Activated CD8-positive, alpha-beta T cell treated with anti-CD3 and anti-CD28 coated beads, Interleukin-2, amount 10 ng/mL, durations not matched to agents 7 days and 5 days (primary cell): ENCODE measurements at regions not wholly inside any gene's neighbourhood (a gene's known extent, or its start where the extent isn't known, plus 50 kb on each side); places are given as distances from the start of the nearest gene placed in this dataset.

Experiments
- ATAC-seq: fragments of 150-1000 bp; cut with Tn5 transposase; one replicate; pipeline ENCODE4 v1.10.0; 2021; ENCODE audit warnings: moderate library complexity
- CTCF ChIA-PET: fragments of 350-600 bp; sonication (Branson Sonifier 250); formaldehyde crosslinking; loops from one replicate; lab custom pipeline; 2021; ENCODE audit warnings: antibody characterized with exemption; lab: Charles Lee
- POLR2A ChIA-PET: fragments of 350-600 bp; sonication (Branson Sonifier 250); formaldehyde crosslinking; loops from one replicate; lab custom pipeline; 2021; ENCODE audit warnings: antibody characterized with exemption; lab: Charles Lee
- DNase-seq: peaks from one replicate; pipeline ENCODE4 v3.0.0-alpha.2; 2020
- H3K27ac Mint-ChIP-seq: one replicate; pipeline ENCODE4 v1.8.0; 2021; ENCODE audit warnings: mild to moderate bottlenecking, mixed read lengths
- H3K27me3 Mint-ChIP-seq: one replicate; pipeline ENCODE4 v1.8.0; 2021; ENCODE audit warnings: low read depth, mixed read lengths
- H3K36me3 Mint-ChIP-seq: one replicate; pipeline ENCODE4 v1.8.0; 2021; ENCODE audit warnings: low read depth, mixed read lengths
- H3K4me1 Mint-ChIP-seq: one replicate; pipeline ENCODE4 v1.8.0; 2021; ENCODE audit warnings: low read depth, mixed read lengths
- H3K4me3 Mint-ChIP-seq: one replicate; pipeline ENCODE4 v1.8.0; 2021; ENCODE audit warnings: mild to moderate bottlenecking, mixed read lengths
- H3K9me3 Mint-ChIP-seq: one replicate; pipeline ENCODE4 v1.8.0; 2022; ENCODE audit warnings: mixed read lengths; ENCODE audit not compliant: insufficient read depth

GRCh38 chr15:96002890-96003859 lies 327.3 kb upstream of the NR2F2 start:
- Mint-ChIP-seq H3K27me3 (peaks cover 44% of the 10 kb centered on the region), H3K36me3 (no peaks in the 10 kb centered on the region), H3K27ac (no peak overlapping the region), H3K9me3 (no peaks in the 10 kb centered on the region), H3K4me3 (no peak overlapping the region), H3K4me1 (no peaks in the 10 kb centered on the region)
- ChIA-PET CTCF (interaction anchor here (1.4 kb wide), 1 partner anchor 45 kb away, joined by 3 read pairs; no protein-coding TSS in a partner anchor), POLR2A (no interaction called here)
- ATAC-seq (no peak), DNase-seq (no peak)

- Mint-ChIP-seq H3K36me3 (no peaks in the 10 kb centered on the region), H3K4me3 (no peak overlapping the region), H3K9me3 (no peaks in the 10 kb centered on the region), H3K4me1 (no peaks in the 10 kb centered on the region), H3K27ac (no peak overlapping the region), H3K27me3 (peaks cover 35% of the 10 kb centered on the region)
- DNase-seq (no peak), ATAC-seq (no peak)
- POLR2A ChIA-PET, result no interaction called here
- CTCF ChIA-PET, result no interaction called here
These were observed 324.6 kb upstream of the NR2F2 start for GRCh38 chr15:96005906-96006305.

DNA sequence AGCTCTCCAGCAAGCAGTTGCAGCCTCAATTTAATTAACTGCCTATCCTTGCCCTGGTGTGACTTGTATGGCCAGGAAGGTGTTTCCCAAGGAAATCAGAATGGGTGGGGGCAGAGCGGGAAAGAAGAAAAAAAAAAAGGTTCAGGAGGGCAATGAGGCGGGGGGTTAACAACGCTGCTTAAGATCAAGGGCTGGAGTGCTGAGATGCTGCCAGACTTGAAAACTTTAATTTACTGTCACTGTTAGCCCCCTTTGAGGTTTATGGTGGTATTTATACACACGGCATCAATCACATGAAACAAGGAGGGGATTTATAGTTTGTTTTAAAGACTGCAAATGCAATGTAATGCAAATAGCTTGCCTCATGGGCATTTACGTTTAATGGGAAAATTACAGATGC lies 319.4 kb upstream of the NR2F2 start:
- H3K9me3 Mint-ChIP-seq, result peaks cover 5% of the 10 kb centered on the region
- H3K27me3 Mint-ChIP-seq, result peaks cover 26% of the 10 kb centered on the region
- no peak overlapping the region for H3K4me3 Mint-ChIP-seq
- no peak overlapping the region for H3K27ac Mint-ChIP-seq
- POLR2A ChIA-PET, result no interaction called here
- H3K4me1 Mint-ChIP-seq, result no peaks in the 10 kb centered on the region
- CTCF ChIA-PET, result no interaction called here
- no peak for ATAC-seq
- no peaks in the 10 kb centered on the region for H3K36me3 Mint-ChIP-seq
- no peak for DNase-seq

- Mint-ChIP-seq H3K9me3 (peaks cover 5% of the 10 kb centered on the region), H3K27me3 (peaks cover 10% of the 10 kb centered on the region), H3K4me3 (no peak overlapping the region), H3K4me1 (no peaks in the 10 kb centered on the region), H3K36me3 (no peaks in the 10 kb centered on the region), H3K27ac (no peak overlapping the region)
- ChIA-PET CTCF (no interaction called here), POLR2A (interaction anchor here (0.6 kb wide), 1 partner anchor 280 kb away, joined by 3 read pairs; no protein-coding TSS in a partner anchor)
- DNase-seq (no peak), ATAC-seq (no peak)
These were observed 315.6 kb upstream of the NR2F2 start for GRCh38 chr15:96014939-96015338.

DNA sequence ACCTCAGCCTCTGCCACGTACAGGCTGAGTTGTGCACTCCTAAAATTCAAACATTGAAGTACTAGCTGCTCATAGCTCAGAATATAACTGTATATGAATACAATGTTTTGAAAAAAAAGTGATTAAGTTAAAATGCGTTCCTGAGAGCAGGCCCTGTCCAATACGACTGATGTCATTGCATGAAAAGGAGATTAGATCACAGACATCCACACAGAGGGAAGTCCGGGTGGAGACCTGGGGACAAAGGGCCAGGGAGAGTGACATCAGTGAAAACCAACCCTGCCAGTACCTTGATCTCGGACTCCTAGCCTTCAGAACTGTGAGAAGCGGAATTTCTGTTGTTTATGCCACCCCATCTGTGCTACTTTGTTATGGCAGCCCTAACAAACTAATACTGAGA lies 311.4 kb upstream of the NR2F2 start:
- no peak overlapping the region for H3K27ac Mint-ChIP-seq
- H3K4me1 Mint-ChIP-seq, result no peaks in the 10 kb centered on the region
- peaks cover 2% of the 10 kb centered on the region for H3K27me3 Mint-ChIP-seq
- no peak for ATAC-seq
- ChIA-PET CTCF (no interaction called here), POLR2A (no interaction called here)
- no peaks in the 10 kb centered on the region for H3K36me3 Mint-ChIP-seq
- no peak for DNase-seq
- H3K9me3 Mint-ChIP-seq, result no peaks in the 10 kb centered on the region
- no peak overlapping the region for H3K4me3 Mint-ChIP-seq

DNA sequence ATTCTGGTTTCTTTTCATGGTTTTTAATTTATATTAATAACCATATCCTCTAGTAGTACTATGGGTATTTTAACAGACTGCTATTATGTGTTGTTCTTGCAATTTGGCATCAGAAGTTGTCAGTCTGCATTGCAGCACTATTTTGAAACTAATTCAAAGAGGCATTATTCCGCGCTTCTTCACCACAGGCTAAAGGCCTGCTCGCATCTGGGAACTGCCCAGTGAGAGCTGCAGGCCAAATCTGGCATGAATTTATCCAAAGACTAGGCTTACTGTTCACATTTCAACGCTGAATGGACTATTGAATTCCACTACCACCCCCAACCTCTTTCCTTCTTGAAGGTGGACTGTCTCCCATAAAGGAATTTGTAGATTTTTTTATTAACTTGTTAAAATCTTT lies 310.4 kb upstream of the NR2F2 start:
- no peak overlapping the region for H3K27ac Mint-ChIP-seq
- peaks cover 2% of the 10 kb centered on the region for H3K27me3 Mint-ChIP-seq
- no peak for ATAC-seq
- no peaks in the 10 kb centered on the region for H3K4me1 Mint-ChIP-seq
- no peak overlapping the region for H3K4me3 Mint-ChIP-seq
- H3K36me3 Mint-ChIP-seq, result no peaks in the 10 kb centered on the region
- CTCF ChIA-PET, result no interaction called here
- no peaks in the 10 kb centered on the region for H3K9me3 Mint-ChIP-seq
- no peak for DNase-seq
- POLR2A ChIA-PET, result no interaction called here

DNA sequence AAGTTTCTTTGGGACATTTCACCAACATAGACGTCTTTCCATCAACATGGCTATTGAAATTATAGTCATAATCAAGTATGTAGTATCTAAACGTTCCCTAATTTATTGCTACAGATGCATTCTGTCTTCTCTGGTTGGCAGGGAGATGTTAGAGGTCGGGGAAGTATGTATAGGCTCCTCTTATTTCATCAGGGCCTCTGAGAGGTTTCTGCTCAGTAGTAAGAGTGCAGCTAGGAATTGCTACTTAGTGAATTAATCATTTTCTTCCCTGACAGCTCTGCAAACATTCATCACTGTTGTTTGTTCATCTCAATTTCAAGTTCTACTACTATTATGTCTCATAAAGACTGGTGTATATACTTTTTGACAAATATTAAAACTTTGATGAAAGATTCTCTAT lies 309.7 kb upstream of the NR2F2 start:
- no peaks in the 10 kb centered on the region for H3K9me3 Mint-ChIP-seq
- no peak overlapping the region for H3K27ac Mint-ChIP-seq
- DNase-seq (no peak), ATAC-seq (no peak)
- H3K27me3 Mint-ChIP-seq, result peaks cover 2% of the 10 kb centered on the region
- ChIA-PET POLR2A (no interaction called here), CTCF (no interaction called here)
- H3K4me3 Mint-ChIP-seq, result no peak overlapping the region
- no peaks in the 10 kb centered on the region for H3K4me1 Mint-ChIP-seq
- H3K36me3 Mint-ChIP-seq, result no peaks in the 10 kb centered on the region

DNA sequence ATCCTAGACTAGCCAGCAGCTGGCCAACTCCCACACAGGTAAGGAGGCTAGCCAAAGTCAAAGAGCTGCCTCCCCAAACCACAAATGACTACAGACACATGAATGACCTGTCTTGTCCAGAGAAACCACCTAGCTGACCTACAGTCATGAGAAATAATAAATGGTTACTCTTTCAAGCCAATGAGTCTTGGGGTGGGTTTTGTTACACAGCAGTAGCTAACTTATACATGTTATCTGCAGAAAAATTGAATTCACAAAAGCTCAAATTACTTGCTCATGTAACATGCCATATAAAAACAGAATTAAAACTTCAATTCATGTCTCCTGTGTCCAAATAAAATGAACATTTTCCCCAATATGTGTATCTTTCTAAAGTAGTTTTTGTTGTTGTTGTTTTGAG lies 307.4 kb upstream of the NR2F2 start:
- CTCF ChIA-PET, result no interaction called here
- Mint-ChIP-seq H3K36me3 (no peaks in the 10 kb centered on the region), H3K4me1 (no peaks in the 10 kb centered on the region), H3K27me3 (peaks cover 7% of the 10 kb centered on the region), H3K27ac (no peak overlapping the region), H3K9me3 (no peaks in the 10 kb centered on the region), H3K4me3 (no peak overlapping the region)
- ATAC-seq (no peak), DNase-seq (no peak)
- POLR2A ChIA-PET, result no interaction called here

DNA sequence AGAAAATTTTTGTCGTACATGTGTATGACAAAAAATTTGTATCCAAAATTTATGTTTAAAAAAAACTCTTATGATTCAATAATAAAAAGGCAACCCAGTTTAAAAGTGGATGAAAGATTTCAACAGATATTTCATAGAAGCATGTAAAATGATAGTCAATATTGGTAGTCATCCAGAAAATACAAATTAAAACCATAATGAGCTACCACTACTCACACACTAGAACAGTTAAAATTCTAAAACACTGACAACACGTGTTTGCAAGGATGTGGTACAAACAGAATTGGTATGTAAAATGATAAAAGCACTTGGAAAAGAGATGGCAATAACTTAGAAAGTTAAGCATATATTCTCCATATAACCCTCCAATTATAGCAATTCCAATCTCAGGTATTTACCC lies 303.0 kb upstream of the NR2F2 start:
- Mint-ChIP-seq H3K27ac (no peak overlapping the region), H3K36me3 (no peaks in the 10 kb centered on the region)
- POLR2A ChIA-PET, result no interaction called here

DNA sequence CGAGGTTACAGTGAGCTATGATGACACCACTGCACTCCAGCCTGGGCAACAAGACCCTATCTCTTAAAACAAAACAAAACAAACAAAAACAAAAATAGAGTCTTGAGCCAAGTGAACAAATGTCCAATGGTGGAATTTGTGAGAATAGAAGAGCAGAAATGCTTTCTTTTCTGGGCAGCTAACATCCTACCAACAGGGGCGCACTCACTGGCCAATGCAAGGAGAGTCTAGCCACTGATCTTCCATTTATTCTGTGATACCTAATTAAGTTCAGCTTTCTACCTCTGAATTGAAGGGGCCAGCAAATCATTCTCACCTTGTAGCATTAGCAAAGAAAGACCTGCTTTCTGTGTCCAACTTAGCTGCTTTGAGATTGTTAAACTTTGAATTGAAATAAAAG lies 301.9 kb upstream of the NR2F2 start:
- Mint-ChIP-seq H3K4me1 (no peaks in the 10 kb centered on the region), H3K27ac (no peak overlapping the region), H3K4me3 (no peak overlapping the region), H3K27me3 (peaks cover 14% of the 10 kb centered on the region), H3K9me3 (no peaks in the 10 kb centered on the region), H3K36me3 (no peaks in the 10 kb centered on the region)
- ChIA-PET CTCF (no interaction called here), POLR2A (no interaction called here)
- DNase-seq (no peak), ATAC-seq (no peak)

More for the DNA sequence above, 303.0 kb upstream of the NR2F2 start:
- H3K9me3 Mint-ChIP-seq, result no peaks in the 10 kb centered on the region
- no peak overlapping the region for H3K4me3 Mint-ChIP-seq
- H3K4me1 Mint-ChIP-seq, result no peaks in the 10 kb centered on the region
- H3K27me3 Mint-ChIP-seq, result peaks cover 11% of the 10 kb centered on the region
- CTCF ChIA-PET, result no interaction called here
- no peak for DNase-seq
- ATAC-seq, result no peak

DNA sequence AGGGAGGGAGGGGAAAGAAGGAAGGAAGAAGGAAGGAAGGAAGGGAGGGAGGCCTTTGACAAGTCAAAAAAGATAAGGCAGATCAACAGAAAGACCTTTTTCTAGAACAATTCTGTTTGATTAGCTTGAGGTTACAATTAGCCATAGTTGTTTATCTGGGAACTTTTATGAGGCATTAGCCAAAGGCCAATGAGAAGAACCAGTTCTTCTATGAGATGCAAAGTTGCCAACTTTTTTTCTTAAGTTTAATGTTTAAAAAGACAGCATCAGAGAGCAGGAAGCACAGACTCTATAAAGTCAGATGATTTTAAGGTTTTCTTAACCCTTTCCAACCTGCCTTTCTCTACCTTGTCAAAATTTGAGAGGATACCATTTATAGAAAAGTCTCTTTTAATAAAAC lies 301.3 kb upstream of the NR2F2 start:
- Mint-ChIP-seq H3K27me3 (peaks cover 16% of the 10 kb centered on the region), H3K4me3 (no peak overlapping the region), H3K4me1 (no peaks in the 10 kb centered on the region), H3K36me3 (no peaks in the 10 kb centered on the region), H3K9me3 (no peaks in the 10 kb centered on the region), H3K27ac (no peak overlapping the region)
- ATAC-seq (no peak), DNase-seq (no peak)
- ChIA-PET POLR2A (no interaction called here), CTCF (no interaction called here)

DNA sequence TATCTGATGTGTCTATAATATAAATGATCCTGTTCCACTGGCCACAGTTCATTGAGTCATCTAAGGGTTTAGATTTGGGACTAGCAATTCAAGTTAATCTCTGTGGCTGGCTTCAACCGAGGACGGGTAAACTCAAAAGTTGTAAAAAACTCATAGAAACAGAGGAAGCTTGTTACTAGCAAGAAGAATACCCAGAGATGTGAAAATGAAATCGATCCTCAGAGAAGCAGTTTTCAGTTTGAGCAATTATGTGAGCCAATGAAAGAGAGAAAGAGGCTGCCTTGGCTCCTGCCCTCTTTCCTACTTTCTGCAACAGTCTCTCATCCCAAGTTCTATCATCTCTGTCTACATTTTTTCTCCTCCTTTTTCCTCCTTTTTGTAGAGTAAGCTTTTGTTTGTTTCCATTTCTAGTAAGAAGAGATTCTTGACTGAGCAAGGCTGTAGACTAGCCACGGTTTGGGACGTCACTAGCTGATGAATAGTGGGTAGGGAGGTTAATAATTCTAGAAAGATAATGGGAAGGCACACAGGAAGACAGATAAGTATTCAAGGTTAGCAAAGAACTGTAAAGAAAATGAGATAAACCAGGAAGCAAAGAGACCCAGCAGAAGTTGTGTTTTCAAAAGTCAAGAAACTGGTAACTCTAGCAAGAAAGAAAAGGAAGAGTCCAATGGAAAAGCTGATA lies 298.9 kb upstream of the NR2F2 start:
- Mint-ChIP-seq H3K27ac (no peak overlapping the region), H3K9me3 (no peaks in the 10 kb centered on the region), H3K4me3 (no peak overlapping the region), H3K36me3 (no peaks in the 10 kb centered on the region), H3K27me3 (peaks cover 28% of the 10 kb centered on the region), H3K4me1 (no peaks in the 10 kb centered on the region)
- DNase-seq (no peak), ATAC-seq (no peak)
- ChIA-PET CTCF (no interaction called here), POLR2A (no interaction called here)
